ENCODE measurements at regions not wholly inside any gene's neighbourhood (a gene's known extent, or its start where the extent isn't known, plus 50 kb on each side); places are given as distances from the start of the nearest gene placed in this dataset.

GRCh38 chr5:156137071-156137869, 189.7 kb upstream of the SGCD start:
- no peak for ATAC-seq
- no peak for DNase-seq
- no peak overlapping the region for H3K4me3 ChIP-seq
- H3K9me3 ChIP-seq = no peaks in the 10 kb centered on the region
- H3K27ac ChIP-seq = no peak overlapping the region
- no peaks in the 10 kb centered on the region for H3K36me3 ChIP-seq
- H3K4me1 ChIP-seq = no peaks in the 10 kb centered on the region
- no peaks in the 10 kb centered on the region for H3K27me3 ChIP-seq
- in situ Hi-C loops (cut with MboI; ENCODE audit: low sequenced_read_pairs in 4 of 4) = no loop called here
- no peak for TF ChIP-seq POLR2A (IDR thresholded peaks at IDR 0.05)
- intact Hi-C loops (cut with DNase I; ENCODE audit: low total_unique reads) = no loop called here

- ATAC-seq = no peak
- Histone ChIP-seq H3K9me3 (no peaks in the 10 kb centered on the region), H3K4me3 (no peak overlapping the region), H3K4me1 (no peaks in the 10 kb centered on the region), H3K27ac (no peak overlapping the region), H3K36me3 (no peaks in the 10 kb centered on the region), H3K27me3 (no peaks in the 10 kb centered on the region)
- TF ChIP-seq CTCF (IDR thresholded peaks at IDR 0.05 in 4 of 5, conservative IDR thresholded peaks at IDR 0.05 in 1 of 5) = no peak
- TF ChIP-seq POLR2A (IDR thresholded peaks at IDR 0.05) = no peak
- in situ Hi-C loops (cut with MboI; ENCODE audit: low sequenced_read_pairs in 4 of 4) = no loop called here
- DNase-seq = no peak
- intact Hi-C loops (cut with DNase I; ENCODE audit: low total_unique reads) = no loop called here
Observed at GRCh38 chr5:156142867-156143266, 184.1 kb upstream of the SGCD start.

GRCh38 chr5:156147261-156147943, 179.6 kb upstream of the SGCD start:
- DNase-seq = no peak
- Histone ChIP-seq H3K4me3 (no peak overlapping the region), H3K36me3 (no peaks in the 10 kb centered on the region), H3K9me3 (no peaks in the 10 kb centered on the region), H3K27ac (no peak overlapping the region), H3K4me1 (no peaks in the 10 kb centered on the region), H3K27me3 (no peaks in the 10 kb centered on the region)
- ATAC-seq = no peak
- intact Hi-C loops (cut with DNase I; ENCODE audit: low total_unique reads) = no loop called here
- no peak for TF ChIP-seq POLR2A (IDR thresholded peaks at IDR 0.05)
- TF ChIP-seq CTCF (IDR thresholded peaks at IDR 0.05 in 4 of 5, conservative IDR thresholded peaks at IDR 0.05 in 1 of 5) = no peak
- in situ Hi-C loops (cut with MboI; ENCODE audit: low sequenced_read_pairs in 4 of 4) = no loop called here

GRCh38 chr5:156147944-156148285, 179.0 kb upstream of the SGCD start:
- Histone ChIP-seq H3K4me1 (no peaks in the 10 kb centered on the region), H3K36me3 (no peaks in the 10 kb centered on the region), H3K27ac (no peak overlapping the region), H3K9me3 (no peaks in the 10 kb centered on the region), H3K4me3 (no peak overlapping the region), H3K27me3 (no peaks in the 10 kb centered on the region)
- no peak for ATAC-seq
- intact Hi-C loops (cut with DNase I; ENCODE audit: low total_unique reads) = no loop called here
- no peak for DNase-seq
- TF ChIP-seq POLR2A (IDR thresholded peaks at IDR 0.05) = no peak
- TF ChIP-seq CTCF (IDR thresholded peaks at IDR 0.05 in 4 of 5, conservative IDR thresholded peaks at IDR 0.05 in 1 of 5) = no peak
- in situ Hi-C loops (cut with MboI; ENCODE audit: low sequenced_read_pairs in 4 of 4) = no loop called here

GRCh38 chr5:156148301-156148700, 178.7 kb upstream of the SGCD start:
- in situ Hi-C loops (cut with MboI; ENCODE audit: low sequenced_read_pairs in 4 of 4) = no loop called here
- ATAC-seq (no peak), DNase-seq (no peak)
- no peak for TF ChIP-seq POLR2A (IDR thresholded peaks at IDR 0.05)
- no peak for TF ChIP-seq CTCF (IDR thresholded peaks at IDR 0.05 in 4 of 5, conservative IDR thresholded peaks at IDR 0.05 in 1 of 5)
- Histone ChIP-seq H3K4me1 (no peaks in the 10 kb centered on the region), H3K36me3 (no peaks in the 10 kb centered on the region), H3K27me3 (no peaks in the 10 kb centered on the region), H3K9me3 (no peaks in the 10 kb centered on the region), H3K4me3 (no peak overlapping the region), H3K27ac (no peak overlapping the region)
- intact Hi-C loops (cut with DNase I; ENCODE audit: low total_unique reads) = no loop called here

All from gastrocnemius medialis (tissue), 4 donors.